Calu3 (cell line): ENCODE measurements at regions not wholly inside any gene's neighbourhood (a gene's known extent, or its start where the extent isn't known, plus 50 kb on each side); places are given as distances from the start of the nearest gene placed in this dataset.

ENCODE experiments used
- BruUV-seq: library from RNA; stranded (reverse); fragments of 400-500 nt; replicated peaks from 2 replicates; lab custom pipeline; 2021; lab: Mats Ljungman, UMichigan
- CTCF ChIA-PET: fragments of 300-600 bp; sonication (Branson Sonifier 250); formaldehyde crosslinking; loops from one replicate; lab custom pipeline; 2022; ENCODE audit warnings: antibody characterized with exemption; lab: Charles Lee
- DNase-seq: peaks from one replicate; pipeline ENCODE4 v3.0.0; 2022
- H3K27ac Mint-ChIP-seq: one replicate; pipeline ENCODE4 v1.8.0; 2022; ENCODE audit warnings: mixed read lengths; ENCODE audit not compliant: unreplicated experiment
- H3K27me3 Mint-ChIP-seq: one replicate; pipeline ENCODE4 v1.8.0; 2022; ENCODE audit warnings: mixed read lengths; ENCODE audit not compliant: unreplicated experiment
- H3K36me3 Mint-ChIP-seq: one replicate; pipeline ENCODE4 v1.8.0; 2022; ENCODE audit warnings: mild to moderate bottlenecking, moderate library complexity, mixed read lengths; ENCODE audit not compliant: insufficient read depth, unreplicated experiment
- H3K4me1 Mint-ChIP-seq: one replicate; pipeline ENCODE4 v1.8.0; 2022; ENCODE audit warnings: mild to moderate bottlenecking, low read depth, mixed read lengths; ENCODE audit not compliant: unreplicated experiment
- H3K4me3 Mint-ChIP-seq: one replicate; pipeline ENCODE4 v1.8.0; 2022; ENCODE audit warnings: mild to moderate bottlenecking, low read depth, moderate library complexity, mixed read lengths; ENCODE audit not compliant: unreplicated experiment
- H3K9me3 Mint-ChIP-seq: one replicate; pipeline ENCODE4 v1.8.0; 2022; ENCODE audit warnings: low read depth, mixed read lengths; ENCODE audit not compliant: unreplicated experiment
- intact Hi-C: fragments of 100-400 bp; cut with micrococcal nuclease; formaldehyde crosslinking; loops from one replicate; pipeline ENCODE4 v1.10.0; 2022; ENCODE audit not compliant: unreplicated experiment
- TF ChIP-seq, protein P1 (sequence below): fragments of 200-600 bp; IDR thresholded peaks from one replicate; pipeline ENCODE4 v1.8.0; 2022; ENCODE audit warnings: antibody characterized with exemption; ENCODE audit not compliant: unreplicated experiment

DNA sequence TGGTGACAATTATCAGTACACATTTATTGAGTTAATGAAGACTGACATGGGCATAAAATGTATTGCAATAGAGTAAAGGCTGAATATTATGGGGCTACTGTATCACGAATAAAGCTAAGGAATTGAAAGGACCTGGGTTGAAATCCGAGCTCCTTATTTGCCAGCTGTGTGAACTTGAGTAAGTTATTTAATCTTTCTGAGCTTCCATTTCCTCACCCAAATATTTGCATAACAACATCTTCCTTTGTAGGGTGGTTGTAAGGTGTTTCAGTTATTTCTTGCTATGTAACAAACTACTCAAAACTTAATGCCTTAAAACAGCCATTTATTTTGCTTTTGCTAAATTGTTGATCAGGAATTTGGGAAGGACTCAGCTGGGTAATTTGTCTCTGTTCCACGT, 111.1 kb upstream of the TSC22D2 start:
- CTCF ChIA-PET, result interaction anchor here (0.8 to 1.2 kb wide), 4 partner anchors 11 to 198 kb away, joined by 3 to 5 read pairs (median 4); partner anchors contain the start of gene TSC22D2
- no TSS peak for BruUV-seq
- no peak overlapping the region for H3K4me3 Mint-ChIP-seq
- TF ChIP-seq, protein P1, sequence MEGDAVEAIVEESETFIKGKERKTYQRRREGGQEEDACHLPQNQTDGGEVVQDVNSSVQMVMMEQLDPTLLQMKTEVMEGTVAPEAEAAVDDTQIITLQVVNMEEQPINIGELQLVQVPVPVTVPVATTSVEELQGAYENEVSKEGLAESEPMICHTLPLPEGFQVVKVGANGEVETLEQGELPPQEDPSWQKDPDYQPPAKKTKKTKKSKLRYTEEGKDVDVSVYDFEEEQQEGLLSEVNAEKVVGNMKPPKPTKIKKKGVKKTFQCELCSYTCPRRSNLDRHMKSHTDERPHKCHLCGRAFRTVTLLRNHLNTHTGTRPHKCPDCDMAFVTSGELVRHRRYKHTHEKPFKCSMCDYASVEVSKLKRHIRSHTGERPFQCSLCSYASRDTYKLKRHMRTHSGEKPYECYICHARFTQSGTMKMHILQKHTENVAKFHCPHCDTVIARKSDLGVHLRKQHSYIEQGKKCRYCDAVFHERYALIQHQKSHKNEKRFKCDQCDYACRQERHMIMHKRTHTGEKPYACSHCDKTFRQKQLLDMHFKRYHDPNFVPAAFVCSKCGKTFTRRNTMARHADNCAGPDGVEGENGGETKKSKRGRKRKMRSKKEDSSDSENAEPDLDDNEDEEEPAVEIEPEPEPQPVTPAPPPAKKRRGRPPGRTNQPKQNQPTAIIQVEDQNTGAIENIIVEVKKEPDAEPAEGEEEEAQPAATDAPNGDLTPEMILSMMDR, result no peak
- no peaks in the 10 kb centered on the region for H3K9me3 Mint-ChIP-seq
- H3K27me3 Mint-ChIP-seq, result no peaks in the 10 kb centered on the region
- H3K36me3 Mint-ChIP-seq, result no peaks in the 10 kb centered on the region
- intact Hi-C loops, result no loop called here
- DNase-seq, result no peak
- H3K27ac Mint-ChIP-seq, result no peak overlapping the region
- H3K4me1 Mint-ChIP-seq, result peaks cover 40% of the 10 kb centered on the region

DNA sequence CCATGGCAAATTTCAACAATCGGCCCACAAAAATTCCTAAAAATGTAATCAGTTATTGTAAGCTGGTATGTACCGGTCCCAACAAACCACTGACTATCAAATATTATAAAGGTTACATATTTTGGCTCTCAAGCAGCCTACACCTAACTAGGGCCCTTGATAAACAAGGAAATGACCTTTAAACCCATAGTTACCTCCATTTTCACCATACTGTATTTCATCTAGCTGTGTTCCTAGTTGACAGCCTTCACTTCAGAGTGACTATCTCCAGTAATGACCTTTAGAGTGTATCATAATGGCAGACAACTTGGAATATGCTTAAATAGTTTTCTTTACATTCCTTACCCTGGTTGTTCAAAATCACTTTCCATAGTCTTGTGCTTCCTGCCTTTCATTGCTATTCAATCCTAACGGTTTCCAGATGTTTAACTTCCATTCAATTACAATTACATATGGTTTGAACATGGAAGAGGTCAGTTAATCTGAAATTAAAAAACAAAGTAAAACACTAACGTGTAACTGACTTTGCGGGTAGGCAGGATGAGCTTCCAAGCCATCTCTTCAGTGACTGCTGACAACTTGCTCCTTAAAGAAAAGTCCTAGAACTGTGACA, 111.9 kb upstream of the TSC22D2 start:
- no peak for DNase-seq
- no peaks in the 10 kb centered on the region for H3K9me3 Mint-ChIP-seq
- CTCF ChIA-PET, result interaction anchor here (0.7 to 1.2 kb wide), 7 partner anchors 10 to 199 kb away, joined by 3 to 5 read pairs (median 3); partner anchors contain the start of gene TSC22D2
- TF ChIP-seq, protein P1, result no peak
- no peak overlapping the region for H3K4me3 Mint-ChIP-seq
- H3K27me3 Mint-ChIP-seq, result no peaks in the 10 kb centered on the region
- no TSS peak for BruUV-seq
- no peak overlapping the region for H3K27ac Mint-ChIP-seq
- H3K4me1 Mint-ChIP-seq, result peaks cover 33% of the 10 kb centered on the region
- intact Hi-C loops, result no loop called here
- no peaks in the 10 kb centered on the region for H3K36me3 Mint-ChIP-seq

DNA sequence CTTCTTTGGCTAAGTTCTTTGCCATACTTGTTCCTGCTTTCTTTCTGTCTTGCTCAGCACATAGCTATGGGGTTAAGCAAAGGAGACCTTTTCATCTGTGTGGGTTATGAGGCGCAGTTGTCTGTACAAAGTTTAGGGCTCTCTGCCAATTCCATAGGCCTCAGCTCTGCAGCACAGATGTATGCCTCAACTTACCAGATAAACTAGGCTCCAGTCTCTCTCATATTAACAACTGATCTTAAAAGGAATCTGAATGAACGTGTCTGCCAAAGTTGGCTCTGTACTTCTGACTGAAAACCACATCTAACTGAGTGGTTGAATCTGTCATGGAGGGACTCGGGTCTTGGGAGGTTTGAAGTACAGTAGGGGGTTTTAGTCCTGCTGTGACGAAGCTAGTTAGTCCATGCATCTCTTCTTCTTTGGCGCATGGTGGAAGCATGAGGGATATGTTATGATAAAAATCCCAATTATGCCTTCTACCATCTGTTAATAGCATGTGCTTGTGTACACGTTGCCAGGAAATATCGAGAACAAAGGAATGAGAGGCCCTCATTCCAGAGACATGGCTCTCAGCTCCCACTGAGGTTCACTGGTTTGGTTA, 114.6 kb upstream of the TSC22D2 start:
- H3K4me3 Mint-ChIP-seq, result no peak overlapping the region
- H3K36me3 Mint-ChIP-seq, result no peaks in the 10 kb centered on the region
- H3K9me3 Mint-ChIP-seq, result no peaks in the 10 kb centered on the region
- H3K27ac Mint-ChIP-seq, result no peak overlapping the region
- no peak for DNase-seq
- CTCF ChIA-PET, result interaction anchor here (1.4 to 1.5 kb wide), 2 partner anchors 8 to 14 kb away, joined by 3 to 7 read pairs; no protein-coding TSS in a partner anchor
- H3K4me1 Mint-ChIP-seq, result peaks cover 26% of the 10 kb centered on the region
- TF ChIP-seq, protein P1, result no peak
- no peaks in the 10 kb centered on the region for H3K27me3 Mint-ChIP-seq
- intact Hi-C loops, result no loop called here
- no TSS peak for BruUV-seq

DNA sequence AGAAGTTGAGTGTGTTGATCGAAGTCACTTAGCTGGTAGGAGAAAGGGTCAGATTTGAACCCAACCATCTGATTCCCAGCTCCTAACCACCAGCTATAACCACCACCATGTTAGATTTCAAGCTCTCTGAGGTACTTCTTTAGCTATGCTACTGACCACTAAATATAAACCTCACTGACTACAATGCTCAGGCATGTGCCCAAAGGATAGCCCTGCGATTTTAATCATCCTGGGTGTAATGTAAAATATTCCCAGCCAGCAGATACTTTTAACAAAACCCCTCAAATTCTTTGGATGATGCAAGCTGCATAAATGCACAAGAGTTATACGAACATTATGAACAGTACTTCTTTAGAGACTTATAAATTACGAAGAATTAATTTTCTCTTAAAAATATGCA, 115.2 kb upstream of the TSC22D2 start:
- Mint-ChIP-seq H3K27ac (no peak overlapping the region), H3K36me3 (no peaks in the 10 kb centered on the region), H3K27me3 (no peaks in the 10 kb centered on the region), H3K9me3 (no peaks in the 10 kb centered on the region), H3K4me1 (peaks cover 26% of the 10 kb centered on the region), H3K4me3 (no peak overlapping the region)
- intact Hi-C loops, result no loop called here
- CTCF ChIA-PET, result interaction anchor here (1.4 to 1.5 kb wide), 2 partner anchors 9 to 15 kb away, joined by 3 to 7 read pairs; no protein-coding TSS in a partner anchor
- TF ChIP-seq, protein P1, result no peak
- DNase-seq, result no peak
- no TSS peak for BruUV-seq
